HG03354 (cell line): ENCODE measurements at regions not wholly inside any gene's neighbourhood (a gene's known extent, or its start where the extent isn't known, plus 50 kb on each side); places are given as distances from the start of the nearest gene placed in this dataset.
"Not testable (repeated sequence)": the region's sequence is repeated elsewhere in the genome, so short reads cannot be mapped to it uniquely, and the experiment has no call there.

Source experiments
- ATAC-seq: cut with Tn5 transposase; IDR thresholded peaks from one replicate; pipeline ENCODE4 v1.9.1; 2021; ENCODE audit warnings: mild to moderate bottlenecking; ENCODE audit not compliant: unreplicated experiment, poor library complexity, severe bottlenecking

- ATAC-seq, result no peak
These were observed 662.6 kb upstream of the MEF2C start for GRCh38 chr5:89545626-89546025.

- ATAC-seq, result no peak
These were observed 662.1 kb upstream of the MEF2C start for GRCh38 chr5:89545076-89545475.

- ATAC-seq, result no peak
These were observed 659.8 kb upstream of the MEF2C start for GRCh38 chr5:89542736-89543135.

- ATAC-seq, result no peak
These were observed 654.8 kb upstream of the MEF2C start for GRCh38 chr5:89537800-89538199.

GRCh38 chr5:89536020-89536419 lies 653.0 kb upstream of the MEF2C start:
- no peak for ATAC-seq

GRCh38 chr5:89535411-89535810 lies 652.4 kb upstream of the MEF2C start:
- no peak for ATAC-seq

GRCh38 chr5:89534331-89534730 lies 651.3 kb upstream of the MEF2C start:
- ATAC-seq, result no peak

GRCh38 chr5:89524785-89525184 lies 641.8 kb upstream of the MEF2C start:
- no peak for ATAC-seq

GRCh38 chr5:89523867-89524266 lies 640.9 kb upstream of the MEF2C start:
- not testable (repeated sequence) for ATAC-seq

GRCh38 chr5:89520771-89521170 lies 637.8 kb upstream of the MEF2C start:
- ATAC-seq, result no peak

- no peak for ATAC-seq
These were observed 630.5 kb upstream of the MEF2C start for GRCh38 chr5:89513299-89514044.

- ATAC-seq, result no peak
These were observed 621.1 kb upstream of the MEF2C start for GRCh38 chr5:89504051-89504450.

GRCh38 chr5:89499787-89500186 lies 616.8 kb upstream of the MEF2C start:
- no peak for ATAC-seq

GRCh38 chr5:89498699-89499098 lies 615.7 kb upstream of the MEF2C start:
- ATAC-seq, result no peak

- no peak for ATAC-seq
These were observed 610.4 kb upstream of the MEF2C start for GRCh38 chr5:89493414-89493813.

- no peak for ATAC-seq
These were observed 602.0 kb upstream of the MEF2C start for GRCh38 chr5:89484962-89485361.

- no peak for ATAC-seq
These were observed 597.5 kb upstream of the MEF2C start for GRCh38 chr5:89480406-89481007.

- ATAC-seq, result no peak
These were observed 595.9 kb upstream of the MEF2C start for GRCh38 chr5:89478851-89479250.

GRCh38 chr5:89473196-89473595 lies 590.2 kb upstream of the MEF2C start:
- ATAC-seq, result no peak

- ATAC-seq, result no peak
These were observed 588.6 kb upstream of the MEF2C start for GRCh38 chr5:89471541-89471940.

GRCh38 chr5:89471115-89471514 lies 588.1 kb upstream of the MEF2C start:
- ATAC-seq, result no peak

GRCh38 chr5:89470658-89471057 lies 587.7 kb upstream of the MEF2C start:
- ATAC-seq, result no peak
